ENCODE measurements at regions not wholly inside any gene's neighbourhood (a gene's known extent, or its start where the extent isn't known, plus 50 kb on each side); places are given as distances from the start of the nearest gene placed in this dataset.

DNA sequence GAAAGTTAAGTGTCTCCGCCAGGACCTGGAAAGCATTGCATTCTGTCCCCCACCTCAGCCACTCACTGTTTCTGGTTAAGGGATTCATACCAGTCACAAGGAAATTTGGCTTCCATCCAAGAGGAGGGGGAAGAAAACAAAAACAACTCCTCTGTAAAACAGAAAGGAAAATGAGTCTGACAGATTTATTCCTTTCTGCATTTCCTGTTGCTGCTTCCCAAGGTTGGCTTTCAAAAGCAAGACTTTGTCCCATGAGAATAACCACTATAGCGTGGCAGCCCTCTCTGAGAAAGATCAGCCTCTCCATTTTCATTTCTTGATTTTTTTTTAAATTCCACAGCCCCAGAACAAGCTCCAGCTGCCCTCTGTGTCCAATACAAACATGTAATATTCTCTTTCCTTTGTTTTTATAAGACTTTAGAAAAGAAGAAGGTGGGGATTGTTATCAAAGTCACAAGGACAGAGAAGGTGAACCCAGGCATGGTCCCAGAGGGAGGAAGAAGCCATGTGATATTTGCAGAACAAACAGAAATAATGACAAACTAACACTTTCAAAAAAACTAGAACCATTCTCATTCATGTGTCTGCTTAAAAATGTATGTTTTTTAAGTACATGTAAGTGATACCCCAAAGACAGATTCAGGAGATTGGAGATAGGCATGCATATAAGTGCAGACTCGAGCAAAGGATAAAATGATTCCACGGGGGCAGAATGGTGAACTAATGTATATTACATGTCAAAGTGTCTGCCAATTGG lies 90.7 kb upstream of the DCLK2 start:
- H3K4me3 ChIP-seq (ENCODE audit: low read depth in 1 of 2, low read length in 2 of 2): no peak overlapping the region

GRCh38 chr4:149988087-149988410 lies 90.2 kb upstream of the DCLK2 start:
- H3K27ac ChIP-seq (ENCODE audit: low read length): no peak overlapping the region

More for the DNA sequence above, 90.7 kb upstream of the DCLK2 start:
- Histone ChIP-seq H3K9me3 (ENCODE audit: control insufficient read depth in 1 of 2, low read length in 2 of 2) (no peaks in the 10 kb centered on the region), H3K27me3 (ENCODE audit: low read depth, low read length) (no peaks in the 10 kb centered on the region), H3K36me3 (ENCODE audit: control insufficient read depth in 1 of 2, insufficient read depth in 2 of 2, low read length in 2 of 2) (no peaks in the 10 kb centered on the region), H3K4me1 (ENCODE audit: control insufficient read depth in 1 of 2, insufficient read depth in 2 of 2, low read length in 2 of 2) (no peaks in the 10 kb centered on the region), H3K27ac (ENCODE audit: low read length) (no peak overlapping the region)

DNA sequence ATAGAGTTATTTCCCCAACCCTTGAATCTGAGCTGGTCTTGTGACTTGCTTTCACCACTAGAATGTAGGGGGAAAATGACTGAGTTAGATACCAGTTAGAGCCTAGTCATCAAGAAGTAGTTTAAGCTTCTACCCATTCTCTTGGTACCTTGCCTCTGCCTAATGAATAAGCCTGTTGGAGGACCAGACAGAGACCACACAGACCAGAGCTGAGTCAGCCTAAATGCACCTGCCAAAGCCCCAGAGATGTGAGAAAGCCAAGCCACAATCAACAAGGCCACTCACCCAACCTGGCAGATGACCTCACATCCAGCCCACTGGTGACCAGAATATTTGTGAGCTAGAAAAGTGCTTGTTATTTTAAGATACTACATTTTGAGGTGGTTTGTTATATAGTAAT lies 85.2 kb upstream of the DCLK2 start:
- no peak overlapping the region for H3K27ac ChIP-seq (ENCODE audit: low read length)
- no peaks in the 10 kb centered on the region for H3K27me3 ChIP-seq (ENCODE audit: low read depth, low read length)
- peaks cover 0 to 8% of the 10 kb centered on the region in 2 donors for H3K4me1 ChIP-seq (ENCODE audit: control insufficient read depth in 1 of 2, insufficient read depth in 2 of 2, low read length in 2 of 2)
- no peak overlapping the region for H3K4me3 ChIP-seq (ENCODE audit: low read depth in 1 of 2, low read length in 2 of 2)
- no peaks in the 10 kb centered on the region for H3K9me3 ChIP-seq (ENCODE audit: control insufficient read depth in 1 of 2, low read length in 2 of 2)
- no peaks in the 10 kb centered on the region for H3K36me3 ChIP-seq (ENCODE audit: control insufficient read depth in 1 of 2, insufficient read depth in 2 of 2, low read length in 2 of 2)

More at GRCh38 chr4:149988087-149988410, 90.2 kb upstream of the DCLK2 start:
- Histone ChIP-seq H3K36me3 (ENCODE audit: control insufficient read depth in 1 of 2, insufficient read depth in 2 of 2, low read length in 2 of 2) (no peaks in the 10 kb centered on the region), H3K4me3 (ENCODE audit: low read depth in 1 of 2, low read length in 2 of 2) (no peak overlapping the region), H3K27me3 (ENCODE audit: low read depth, low read length) (no peaks in the 10 kb centered on the region), H3K4me1 (ENCODE audit: control insufficient read depth in 1 of 2, insufficient read depth in 2 of 2, low read length in 2 of 2) (no peaks in the 10 kb centered on the region), H3K9me3 (ENCODE audit: control insufficient read depth in 1 of 2, low read length in 2 of 2) (no peaks in the 10 kb centered on the region)

- Histone ChIP-seq H3K27ac (ENCODE audit: low read length) (no peak overlapping the region), H3K4me3 (ENCODE audit: low read depth in 1 of 2, low read length in 2 of 2) (no peak overlapping the region), H3K27me3 (ENCODE audit: low read depth, low read length) (no peaks in the 10 kb centered on the region), H3K9me3 (ENCODE audit: control insufficient read depth in 1 of 2, low read length in 2 of 2) (no peaks in the 10 kb centered on the region), H3K4me1 (ENCODE audit: control insufficient read depth in 1 of 2, insufficient read depth in 2 of 2, low read length in 2 of 2) (peaks cover 0 to 12% of the 10 kb centered on the region in 2 donors), H3K36me3 (ENCODE audit: control insufficient read depth in 1 of 2, insufficient read depth in 2 of 2, low read length in 2 of 2) (no peaks in the 10 kb centered on the region)
Observed at GRCh38 chr4:149995134-149995756, 83.0 kb upstream of the DCLK2 start.

- H3K27ac ChIP-seq (ENCODE audit: low read length): no peak overlapping the region
- H3K27me3 ChIP-seq (ENCODE audit: low read depth, low read length): no peaks in the 10 kb centered on the region
- no peak overlapping the region for H3K4me3 ChIP-seq (ENCODE audit: low read depth in 1 of 2, low read length in 2 of 2)
Observed at GRCh38 chr4:149997881-149998421, 80.3 kb upstream of the DCLK2 start.

DNA sequence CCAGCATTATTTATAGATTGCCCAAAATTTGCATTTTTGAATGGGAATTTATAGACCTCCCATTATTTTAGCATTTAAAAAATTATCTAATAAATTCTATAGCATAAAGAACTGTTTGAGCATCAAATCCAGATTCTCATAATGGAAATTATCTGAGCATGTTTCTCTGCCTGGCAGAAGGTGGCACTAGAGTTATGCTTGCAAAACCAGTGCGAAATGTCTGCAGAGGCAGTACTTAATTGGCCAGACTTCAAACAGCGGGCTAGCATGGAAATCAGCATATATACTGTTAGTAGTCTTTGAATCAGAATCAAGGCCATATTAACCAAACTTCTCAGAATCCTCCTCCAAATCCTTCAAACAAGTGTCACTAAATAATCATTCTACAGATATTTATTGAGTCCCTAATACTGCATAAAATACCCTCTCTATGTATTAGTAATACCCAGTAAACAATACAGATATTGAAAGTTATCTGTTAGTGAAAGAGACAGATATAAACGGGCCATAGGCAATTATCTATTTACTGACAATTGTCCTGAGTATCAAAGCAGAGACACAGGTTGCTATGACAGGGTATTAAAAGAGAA lies 78.7 kb upstream of the DCLK2 start:
- Histone ChIP-seq H3K4me3 (ENCODE audit: low read depth in 1 of 2, low read length in 2 of 2) (no peak overlapping the region), H3K27me3 (ENCODE audit: low read depth, low read length) (no peaks in the 10 kb centered on the region), H3K4me1 (ENCODE audit: control insufficient read depth in 1 of 2, insufficient read depth in 2 of 2, low read length in 2 of 2) (peaks cover 0 to 21% of the 10 kb centered on the region in 2 donors), H3K9me3 (ENCODE audit: control insufficient read depth in 1 of 2, low read length in 2 of 2) (no peaks in the 10 kb centered on the region), H3K36me3 (ENCODE audit: control insufficient read depth in 1 of 2, insufficient read depth in 2 of 2, low read length in 2 of 2) (no peaks in the 10 kb centered on the region), H3K27ac (ENCODE audit: low read length) (no peak overlapping the region)

More at GRCh38 chr4:149997881-149998421, 80.3 kb upstream of the DCLK2 start:
- Histone ChIP-seq H3K4me1 (ENCODE audit: control insufficient read depth in 1 of 2, insufficient read depth in 2 of 2, low read length in 2 of 2) (peaks cover 0 to 12% of the 10 kb centered on the region in 2 donors), H3K36me3 (ENCODE audit: control insufficient read depth in 1 of 2, insufficient read depth in 2 of 2, low read length in 2 of 2) (no peaks in the 10 kb centered on the region), H3K9me3 (ENCODE audit: control insufficient read depth in 1 of 2, low read length in 2 of 2) (no peaks in the 10 kb centered on the region)

GRCh38 chr4:150001815-150002214 lies 76.4 kb upstream of the DCLK2 start:
- Histone ChIP-seq H3K9me3 (ENCODE audit: control insufficient read depth in 1 of 2, low read length in 2 of 2) (no peaks in the 10 kb centered on the region), H3K27ac (ENCODE audit: low read length) (no peak overlapping the region), H3K36me3 (ENCODE audit: control insufficient read depth in 1 of 2, insufficient read depth in 2 of 2, low read length in 2 of 2) (no peaks in the 10 kb centered on the region), H3K27me3 (ENCODE audit: low read depth, low read length) (no peaks in the 10 kb centered on the region), H3K4me3 (ENCODE audit: low read depth in 1 of 2, low read length in 2 of 2) (no peak overlapping the region), H3K4me1 (ENCODE audit: control insufficient read depth in 1 of 2, insufficient read depth in 2 of 2, low read length in 2 of 2) (peaks cover 10 to 38% of the 10 kb centered on the region in 2 donors)

GRCh38 chr4:150002561-150002960 lies 75.7 kb upstream of the DCLK2 start:
- H3K27me3 ChIP-seq (ENCODE audit: low read depth, low read length): no peaks in the 10 kb centered on the region
- peak overlapping the region; percentile 65 for H3K27ac ChIP-seq (ENCODE audit: low read length)

DNA sequence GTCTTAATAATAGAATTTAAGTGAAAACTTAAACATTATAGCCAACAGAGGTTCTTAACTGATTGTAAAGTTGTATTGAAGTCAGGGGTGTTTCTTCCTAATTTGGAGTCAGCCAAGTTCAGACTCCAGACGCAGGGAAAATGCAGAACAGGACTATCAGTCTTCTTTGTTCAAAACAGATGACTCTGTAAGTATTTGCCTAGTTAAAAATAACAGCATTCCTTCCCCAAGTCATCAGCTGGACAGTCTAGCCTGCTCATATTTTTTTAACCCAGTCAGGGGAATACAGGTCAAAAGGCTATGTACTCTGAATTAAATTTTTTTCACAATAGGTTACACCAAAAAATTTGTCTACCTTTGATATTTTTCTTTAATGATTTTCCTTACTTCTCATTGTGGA lies 73.8 kb upstream of the DCLK2 start:
- H3K27ac ChIP-seq (ENCODE audit: low read length): peak overlapping the region; percentile 65
- no peak overlapping the region for H3K4me3 ChIP-seq (ENCODE audit: low read depth in 1 of 2, low read length in 2 of 2)
- no peaks in the 10 kb centered on the region for H3K36me3 ChIP-seq (ENCODE audit: control insufficient read depth in 1 of 2, insufficient read depth in 2 of 2, low read length in 2 of 2)

More at GRCh38 chr4:150002561-150002960, 75.7 kb upstream of the DCLK2 start:
- H3K36me3 ChIP-seq (ENCODE audit: control insufficient read depth in 1 of 2, insufficient read depth in 2 of 2, low read length in 2 of 2): no peaks in the 10 kb centered on the region
- H3K4me1 ChIP-seq (ENCODE audit: control insufficient read depth in 1 of 2, insufficient read depth in 2 of 2, low read length in 2 of 2): peaks cover 10 to 34% of the 10 kb centered on the region in 2 donors
- H3K9me3 ChIP-seq (ENCODE audit: control insufficient read depth in 1 of 2, low read length in 2 of 2): no peaks in the 10 kb centered on the region
- no peak overlapping the region for H3K4me3 ChIP-seq (ENCODE audit: low read depth in 1 of 2, low read length in 2 of 2)

DNA sequence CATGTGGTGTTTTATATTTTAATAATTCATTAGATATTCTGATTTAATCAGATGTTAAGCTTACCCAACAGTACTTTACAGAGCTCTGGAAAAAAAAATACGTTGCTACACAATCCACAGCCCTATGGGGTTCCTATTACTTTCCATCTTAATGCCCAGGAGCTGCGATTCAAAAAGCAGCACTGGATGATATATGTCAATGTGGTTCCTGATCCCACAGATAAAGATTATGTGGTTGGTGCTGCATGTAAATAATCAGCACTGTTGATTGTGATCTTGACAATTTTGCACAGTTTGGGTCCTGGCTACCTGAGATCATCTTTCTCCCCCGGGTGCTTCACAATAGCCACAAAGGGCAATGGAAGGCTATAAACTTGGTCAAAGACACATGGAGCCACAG lies 72.7 kb upstream of the DCLK2 start:
- H3K4me3 ChIP-seq (ENCODE audit: low read depth in 1 of 2, low read length in 2 of 2): no peak overlapping the region
- H3K27me3 ChIP-seq (ENCODE audit: low read depth, low read length): no peaks in the 10 kb centered on the region
- peaks cover 10 to 34% of the 10 kb centered on the region in 2 donors for H3K4me1 ChIP-seq (ENCODE audit: control insufficient read depth in 1 of 2, insufficient read depth in 2 of 2, low read length in 2 of 2)
- peak overlapping the region; percentile 28 for H3K27ac ChIP-seq (ENCODE audit: low read length)
- no peaks in the 10 kb centered on the region for H3K36me3 ChIP-seq (ENCODE audit: control insufficient read depth in 1 of 2, insufficient read depth in 2 of 2, low read length in 2 of 2)
- no peaks in the 10 kb centered on the region for H3K9me3 ChIP-seq (ENCODE audit: control insufficient read depth in 1 of 2, low read length in 2 of 2)

More for the DNA sequence above, 73.8 kb upstream of the DCLK2 start:
- Histone ChIP-seq H3K27me3 (ENCODE audit: low read depth, low read length) (no peaks in the 10 kb centered on the region), H3K4me1 (ENCODE audit: control insufficient read depth in 1 of 2, insufficient read depth in 2 of 2, low read length in 2 of 2) (peaks cover 10 to 27% of the 10 kb centered on the region in 2 donors), H3K9me3 (ENCODE audit: control insufficient read depth in 1 of 2, low read length in 2 of 2) (no peaks in the 10 kb centered on the region)

DNA sequence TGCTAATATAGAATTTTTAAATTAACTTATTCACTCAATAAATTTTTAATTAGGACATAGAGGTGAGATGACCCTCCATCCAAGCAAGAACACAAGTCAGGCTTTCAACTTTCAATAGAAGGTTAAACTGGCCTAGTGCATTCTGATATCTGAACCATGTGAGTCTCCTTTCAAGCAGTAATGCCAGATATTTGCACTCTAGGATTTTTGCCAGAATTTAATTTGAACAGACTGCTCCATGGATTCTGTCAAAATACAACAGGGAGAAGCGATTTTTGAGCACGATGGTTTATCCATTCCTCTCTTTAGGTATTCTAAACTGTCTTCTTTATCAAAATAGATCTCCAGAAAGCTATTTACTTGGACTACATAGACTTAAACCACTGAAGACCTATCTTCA lies 72.0 kb upstream of the DCLK2 start:
- no peak overlapping the region for H3K4me3 ChIP-seq (ENCODE audit: low read depth in 1 of 2, low read length in 2 of 2)
- no peaks in the 10 kb centered on the region for H3K9me3 ChIP-seq (ENCODE audit: control insufficient read depth in 1 of 2, low read length in 2 of 2)

More for the DNA sequence above, 72.0 kb upstream of the DCLK2 start:
- peak overlapping the region; percentile 28 for H3K27ac ChIP-seq (ENCODE audit: low read length)
- no peaks in the 10 kb centered on the region for H3K27me3 ChIP-seq (ENCODE audit: low read depth, low read length)
- peaks cover 10 to 38% of the 10 kb centered on the region in 2 donors for H3K4me1 ChIP-seq (ENCODE audit: control insufficient read depth in 1 of 2, insufficient read depth in 2 of 2, low read length in 2 of 2)
- H3K36me3 ChIP-seq (ENCODE audit: control insufficient read depth in 1 of 2, insufficient read depth in 2 of 2, low read length in 2 of 2): no peaks in the 10 kb centered on the region
